OCI-LY1 (cell line): ENCODE measurements at regions not wholly inside any gene's neighbourhood (a gene's known extent, or its start where the extent isn't known, plus 50 kb on each side); places are given as distances from the start of the nearest gene placed in this dataset.

Source experiments
- EZH2 ChIP-seq: fragments of 200-600 bp; sonication (generic), shearing (Covaris generic); IDR thresholded peaks from 2 replicates; pipeline ENCODE4 v1.8.0; 2017; ENCODE audit warnings: borderline replicate concordance, mixed run types, mild to moderate bottlenecking, antibody characterized with exemption, low read length, moderate library complexity, mixed read lengths
- TF ChIP-seq, protein P1 (sequence below): fragments of 200-600 bp; sonication (generic), shearing (Covaris generic); IDR thresholded peaks from 2 replicates; pipeline ENCODE4 v1.5.1; 2017; ENCODE audit warnings: mild to moderate bottlenecking, antibody characterized with exemption, low read length, moderate library complexity, mixed read lengths

DNA sequence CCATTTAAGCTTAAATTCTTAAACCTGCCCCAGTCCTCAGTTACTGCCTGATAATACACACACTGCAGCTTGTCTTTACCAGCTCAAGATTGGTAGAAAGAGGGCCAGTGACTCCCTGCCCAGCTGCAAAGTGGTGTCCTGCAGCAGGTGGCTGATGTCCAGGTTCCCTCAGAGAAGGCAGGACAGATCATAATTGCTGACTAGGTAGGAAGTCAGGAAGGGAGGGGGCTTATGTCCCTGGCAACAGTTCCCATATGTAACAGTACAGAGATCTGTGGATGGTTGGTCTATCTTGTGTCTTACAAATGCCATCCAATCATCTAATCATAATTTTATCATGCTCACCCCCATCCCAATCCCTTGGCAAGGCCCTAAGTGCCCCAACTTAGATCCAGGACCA lies 492.1 kb upstream of the PPP2R3A start:
- TF ChIP-seq, protein P1, sequence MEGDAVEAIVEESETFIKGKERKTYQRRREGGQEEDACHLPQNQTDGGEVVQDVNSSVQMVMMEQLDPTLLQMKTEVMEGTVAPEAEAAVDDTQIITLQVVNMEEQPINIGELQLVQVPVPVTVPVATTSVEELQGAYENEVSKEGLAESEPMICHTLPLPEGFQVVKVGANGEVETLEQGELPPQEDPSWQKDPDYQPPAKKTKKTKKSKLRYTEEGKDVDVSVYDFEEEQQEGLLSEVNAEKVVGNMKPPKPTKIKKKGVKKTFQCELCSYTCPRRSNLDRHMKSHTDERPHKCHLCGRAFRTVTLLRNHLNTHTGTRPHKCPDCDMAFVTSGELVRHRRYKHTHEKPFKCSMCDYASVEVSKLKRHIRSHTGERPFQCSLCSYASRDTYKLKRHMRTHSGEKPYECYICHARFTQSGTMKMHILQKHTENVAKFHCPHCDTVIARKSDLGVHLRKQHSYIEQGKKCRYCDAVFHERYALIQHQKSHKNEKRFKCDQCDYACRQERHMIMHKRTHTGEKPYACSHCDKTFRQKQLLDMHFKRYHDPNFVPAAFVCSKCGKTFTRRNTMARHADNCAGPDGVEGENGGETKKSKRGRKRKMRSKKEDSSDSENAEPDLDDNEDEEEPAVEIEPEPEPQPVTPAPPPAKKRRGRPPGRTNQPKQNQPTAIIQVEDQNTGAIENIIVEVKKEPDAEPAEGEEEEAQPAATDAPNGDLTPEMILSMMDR, result no peak
- no peak for TF ChIP-seq EZH2
